CD4-positive, alpha-beta T cell treated with Interleukin-17A for 1 hour (primary cell): ENCODE measurements at regions not wholly inside any gene's neighbourhood (a gene's known extent, or its start where the extent isn't known, plus 50 kb on each side); places are given as distances from the start of the nearest gene placed in this dataset.
"Not testable (repeated sequence)": the region's sequence is repeated elsewhere in the genome, so short reads cannot be mapped to it uniquely, and the experiment has no call there.

Experiments used
- DNase-seq: peaks from one replicate; pipeline ENCODE4 v3.0.0-alpha.2; 2020

DNA sequence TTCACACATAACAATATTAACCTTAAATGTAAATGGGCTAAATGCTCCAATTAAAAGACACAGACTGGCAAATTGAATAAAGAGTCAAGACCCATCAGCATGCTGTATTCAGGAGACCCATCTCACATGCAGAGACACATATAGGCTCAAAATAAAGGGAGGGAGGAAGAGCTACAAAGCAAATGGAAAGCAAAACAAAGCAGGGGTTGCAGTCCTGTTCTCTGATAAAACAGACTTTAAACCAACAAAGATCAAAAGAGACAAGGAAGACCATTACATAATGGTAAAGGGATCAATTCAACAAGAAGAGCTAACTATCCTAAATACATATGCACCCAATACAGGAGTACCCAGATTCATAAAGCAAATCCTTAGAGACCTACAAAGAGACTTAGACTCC is 78.8 kb upstream of the RREB1 start:
- not testable (repeated sequence) for DNase-seq

GRCh38 chr6:7030968-7031367 is 76.8 kb upstream of the RREB1 start:
- not testable (repeated sequence) for DNase-seq

- DNase-seq: no peak
These were observed 74.6 kb upstream of the RREB1 start for GRCh38 chr6:7033202-7033601.

DNA sequence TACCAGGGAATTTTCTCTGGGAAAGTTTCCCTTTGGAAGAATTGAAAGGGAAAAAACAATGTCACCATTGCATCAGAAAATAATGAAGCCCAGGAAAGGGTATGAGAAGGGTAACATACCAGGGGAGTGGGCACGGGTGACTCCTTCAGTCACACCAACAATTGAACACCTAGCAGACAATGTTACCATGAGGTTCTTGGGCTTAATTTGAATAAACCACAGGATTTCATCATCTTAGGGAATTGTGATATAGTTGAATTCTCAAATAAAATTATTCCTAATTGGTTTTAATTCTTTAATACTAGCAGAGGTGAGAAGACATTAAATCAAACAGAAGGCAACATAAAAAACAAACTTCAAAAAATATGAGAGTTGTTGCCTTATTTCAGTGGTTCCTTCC is 73.7 kb upstream of the RREB1 start:
- DNase-seq: no peak

DNA sequence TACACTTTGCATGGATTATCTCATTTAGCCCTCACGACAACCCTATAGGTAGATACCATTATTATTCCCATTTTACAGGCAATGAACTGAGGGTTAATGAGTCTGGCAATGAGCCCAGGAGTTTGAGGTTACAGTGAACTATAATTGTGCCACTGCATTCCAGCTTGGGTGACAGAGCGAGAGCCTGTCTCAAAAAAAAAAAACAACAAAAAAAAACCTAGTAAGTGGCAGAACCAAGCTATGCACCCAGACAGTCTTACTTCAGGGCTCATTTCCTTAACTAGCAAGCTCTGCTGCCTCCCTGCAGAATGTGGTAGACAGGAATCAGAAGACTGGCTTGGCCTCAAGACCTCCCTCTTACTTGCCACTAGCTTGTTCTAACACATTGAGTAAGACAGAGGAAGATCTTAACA is 71.9 kb upstream of the RREB1 start:
- no peak for DNase-seq

- no peak for DNase-seq
These were observed 66.2 kb upstream of the RREB1 start for GRCh38 chr6:7041511-7042026.

GRCh38 chr6:7042056-7042653 is 65.6 kb upstream of the RREB1 start:
- DNase-seq: no peak

DNA sequence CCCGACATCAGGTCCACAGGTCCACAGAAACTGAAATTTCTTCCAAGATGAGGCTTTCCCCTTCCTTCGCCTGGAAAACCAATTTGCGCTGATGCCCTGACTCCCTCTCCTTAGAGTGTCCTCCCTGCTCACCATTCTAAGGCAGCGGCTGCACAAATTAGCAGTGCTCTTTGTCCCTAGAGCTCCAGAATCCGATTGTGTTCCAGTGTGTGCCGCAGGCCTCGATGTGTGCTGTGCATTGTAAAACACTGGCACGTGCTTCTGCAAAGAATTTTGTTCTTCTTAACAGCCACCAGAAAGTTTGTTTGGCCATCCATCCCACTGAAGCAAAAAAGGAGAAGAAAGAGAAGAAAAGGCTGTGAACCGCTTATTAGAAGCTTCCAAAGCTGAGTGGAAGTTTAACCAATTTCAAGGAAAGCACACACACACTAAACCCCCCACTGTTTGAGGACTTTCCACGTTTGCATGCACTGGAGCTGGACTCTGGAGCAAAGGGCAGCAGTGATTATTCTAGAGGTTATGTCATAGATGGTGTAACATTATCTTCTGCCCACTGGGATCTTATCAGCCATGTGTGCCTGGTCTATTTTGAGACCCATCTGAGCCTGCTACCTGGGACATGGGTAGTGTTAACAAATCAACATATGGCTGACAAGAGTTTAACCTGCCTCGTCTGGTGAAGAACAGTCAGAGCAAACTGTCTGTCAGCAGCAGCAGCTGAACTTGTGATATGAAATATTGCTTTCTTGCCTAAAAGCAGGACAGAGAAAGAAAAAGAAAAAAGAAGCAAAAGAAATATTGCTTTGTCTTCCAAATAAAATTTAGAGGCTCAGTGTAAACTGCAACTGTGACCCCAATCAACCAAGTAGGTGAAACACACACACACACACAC is 64.9 kb upstream of the RREB1 start:
- no peak for DNase-seq

DNA sequence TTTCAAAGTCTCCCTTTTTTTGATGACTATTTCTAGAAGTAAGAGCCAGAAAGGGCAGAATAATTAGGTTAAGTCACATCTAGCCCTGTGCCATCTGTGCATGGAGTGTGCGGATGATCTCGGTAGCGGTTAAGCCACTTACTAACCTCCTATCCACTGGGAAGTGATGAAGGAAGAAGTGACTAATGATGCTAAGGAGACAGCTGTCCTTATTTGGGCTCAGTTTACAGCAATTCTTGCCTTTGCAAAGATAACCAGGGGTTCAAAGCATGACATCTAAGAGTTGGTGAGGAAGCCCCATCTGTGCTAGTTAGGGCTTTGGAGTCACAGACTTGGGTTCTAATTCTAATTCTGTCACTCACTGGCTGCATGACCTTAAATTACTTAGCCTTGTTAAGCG is 62.4 kb upstream of the RREB1 start:
- DNase-seq: no peak

DNA sequence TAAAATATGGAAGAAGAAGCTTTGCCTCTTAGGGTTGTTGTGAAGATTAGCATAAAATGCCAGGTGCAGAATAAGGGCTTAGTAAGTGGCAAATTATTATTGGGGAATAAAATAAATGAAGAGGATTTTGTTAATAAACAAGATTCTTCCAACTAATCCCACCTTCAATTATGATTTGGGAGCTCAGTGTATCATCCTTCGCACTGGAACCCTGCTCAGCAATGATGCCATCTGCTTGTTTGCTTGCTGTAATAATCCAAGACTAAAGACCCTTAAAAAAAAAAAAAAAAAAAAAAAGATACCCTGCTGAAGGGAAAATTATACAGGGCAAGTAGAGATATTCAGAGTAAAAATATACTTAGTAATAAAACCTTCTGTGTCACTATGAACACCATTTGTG is 62.0 kb upstream of the RREB1 start:
- DNase-seq: no peak

DNA sequence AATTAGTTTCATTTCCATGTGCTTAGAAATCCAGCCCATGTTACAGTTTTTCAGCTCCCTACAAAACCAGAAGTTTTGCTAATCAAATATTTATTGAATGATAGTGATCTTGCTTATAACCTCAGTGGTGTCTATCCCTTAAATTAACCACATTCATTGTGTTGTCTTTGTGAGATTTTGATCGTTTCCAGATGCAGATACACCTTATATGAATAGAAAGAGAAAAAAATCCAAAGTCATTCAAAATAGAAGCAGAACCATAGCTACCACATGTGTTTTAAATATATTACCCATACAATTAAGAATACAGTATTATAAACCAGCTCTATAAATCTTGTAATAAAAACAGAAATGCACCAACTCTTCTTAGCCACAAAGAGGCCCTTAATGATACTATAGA is 60.6 kb upstream of the RREB1 start:
- DNase-seq: no peak

- no peak for DNase-seq
These were observed 59.8 kb upstream of the RREB1 start for GRCh38 chr6:7047966-7048365.

DNA sequence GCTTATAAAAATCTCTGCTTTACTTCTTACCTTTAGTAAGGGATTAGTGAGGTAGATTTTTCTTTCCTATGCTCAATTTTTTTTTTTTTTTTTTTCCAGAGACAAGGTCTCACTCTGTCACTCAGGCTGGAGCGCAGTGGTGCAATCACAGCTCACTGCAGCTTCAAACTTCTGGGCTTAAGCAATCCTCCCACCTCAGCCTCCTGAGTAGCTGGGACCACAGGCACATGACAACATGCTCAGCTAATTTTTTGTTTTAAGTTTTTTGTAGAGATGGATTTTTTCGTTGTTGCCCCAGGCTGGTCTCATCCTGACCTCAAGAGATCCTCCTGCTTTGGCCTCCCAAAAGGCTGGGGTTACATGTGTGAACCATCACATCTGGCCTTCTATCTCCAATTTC is 58.9 kb upstream of the RREB1 start:
- DNase-seq: no peak

DNA sequence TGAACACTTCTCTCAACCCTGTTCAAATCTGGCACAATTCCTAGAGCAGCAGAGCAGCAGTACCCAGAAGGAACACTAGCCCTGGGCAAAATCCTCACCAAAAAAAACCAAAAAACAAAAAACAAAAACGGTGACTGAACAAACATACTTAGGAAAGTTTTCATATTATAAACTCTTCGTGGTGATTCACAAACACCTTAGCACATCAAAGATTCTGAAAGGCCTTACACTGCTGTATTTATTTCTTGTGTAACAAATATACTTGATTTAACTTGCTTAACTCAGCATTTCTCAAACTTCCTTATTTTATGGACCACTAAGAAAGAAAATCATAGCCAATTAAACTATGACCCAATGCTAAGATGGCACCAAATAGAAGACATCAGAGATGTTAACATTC is 57.8 kb upstream of the RREB1 start:
- DNase-seq: no peak

DNA sequence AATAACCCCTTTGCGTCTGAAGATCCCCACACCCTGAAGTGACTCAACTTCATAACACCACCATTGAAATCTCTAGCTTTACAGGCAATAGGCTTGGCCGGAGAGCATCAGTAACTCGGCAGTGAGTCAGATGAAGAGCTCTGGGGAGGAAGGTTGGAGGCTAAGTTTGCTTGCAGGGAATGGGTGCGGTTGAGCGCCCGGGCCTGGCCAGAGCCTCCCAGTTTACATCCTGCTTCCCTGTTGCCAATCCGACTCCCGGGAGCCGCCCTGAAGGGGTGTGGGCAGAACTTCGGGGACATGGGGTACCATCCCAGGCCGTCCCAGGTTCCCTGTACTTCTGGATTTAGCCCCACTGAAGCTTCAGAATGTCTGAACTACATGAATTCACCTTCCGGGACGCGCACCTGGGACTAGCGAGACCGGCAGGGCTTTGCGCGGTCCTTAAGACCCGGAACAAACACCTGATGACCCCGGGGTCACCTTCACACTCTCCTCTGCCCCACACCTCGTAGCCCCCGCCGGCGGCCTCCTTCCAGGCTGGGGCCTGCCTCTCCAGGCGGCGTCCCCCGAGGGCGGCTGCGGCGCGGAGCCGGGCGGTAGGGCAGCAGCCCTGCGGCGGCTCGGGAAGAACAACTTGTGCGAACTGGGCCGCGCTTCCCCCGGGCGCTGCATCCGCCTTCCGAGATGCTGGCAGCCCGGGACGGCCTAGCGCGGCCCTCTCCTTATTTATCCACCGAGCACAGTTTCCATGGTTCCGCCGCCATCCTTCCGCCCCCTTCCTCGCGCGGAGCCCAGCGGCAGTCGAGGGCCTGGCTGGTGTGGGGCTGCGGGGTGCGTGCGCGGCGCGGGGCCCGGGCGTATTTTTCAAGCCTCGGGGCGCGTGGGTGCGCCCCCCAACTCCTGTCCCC is 56.6 kb upstream of the RREB1 start:
- peak; percentile 29 for DNase-seq

DNA sequence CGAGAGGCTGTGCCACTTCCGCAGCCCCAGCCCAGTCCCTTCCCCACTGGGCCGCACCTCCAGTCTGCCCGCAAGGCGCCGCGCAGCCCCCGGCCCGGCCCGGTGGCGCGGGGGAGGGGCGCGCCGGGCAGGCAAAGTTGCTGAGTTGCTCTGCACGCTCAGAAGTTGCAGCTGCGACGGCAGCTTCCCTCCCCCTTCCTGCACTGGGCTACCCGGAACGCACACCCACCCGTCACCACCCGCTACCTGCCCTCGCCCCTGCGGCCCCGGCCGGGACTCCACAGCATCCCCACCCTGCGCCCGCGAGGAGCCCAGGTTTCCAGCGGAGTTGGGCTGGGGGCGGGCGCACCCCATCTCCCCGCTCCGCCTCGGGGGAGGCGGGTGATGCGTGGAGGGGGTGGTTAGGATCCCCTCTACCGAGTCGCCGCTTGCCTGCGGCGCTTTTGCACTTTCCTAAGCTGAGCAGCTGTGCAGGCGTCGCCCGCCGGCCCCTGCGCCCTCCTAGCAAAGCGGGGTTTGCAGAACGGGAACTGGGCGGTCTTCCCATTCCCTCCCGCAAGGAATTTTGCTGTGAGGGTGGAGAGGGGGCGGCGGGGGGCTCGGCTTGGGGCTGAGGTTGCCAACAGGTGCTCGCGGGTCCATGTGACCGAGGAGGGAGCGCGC is 55.9 kb upstream of the RREB1 start:
- peak; percentile 50 for DNase-seq

- DNase-seq: peak; percentile 13
These were observed 55.2 kb upstream of the RREB1 start for GRCh38 chr6:7052443-7053011.

DNA sequence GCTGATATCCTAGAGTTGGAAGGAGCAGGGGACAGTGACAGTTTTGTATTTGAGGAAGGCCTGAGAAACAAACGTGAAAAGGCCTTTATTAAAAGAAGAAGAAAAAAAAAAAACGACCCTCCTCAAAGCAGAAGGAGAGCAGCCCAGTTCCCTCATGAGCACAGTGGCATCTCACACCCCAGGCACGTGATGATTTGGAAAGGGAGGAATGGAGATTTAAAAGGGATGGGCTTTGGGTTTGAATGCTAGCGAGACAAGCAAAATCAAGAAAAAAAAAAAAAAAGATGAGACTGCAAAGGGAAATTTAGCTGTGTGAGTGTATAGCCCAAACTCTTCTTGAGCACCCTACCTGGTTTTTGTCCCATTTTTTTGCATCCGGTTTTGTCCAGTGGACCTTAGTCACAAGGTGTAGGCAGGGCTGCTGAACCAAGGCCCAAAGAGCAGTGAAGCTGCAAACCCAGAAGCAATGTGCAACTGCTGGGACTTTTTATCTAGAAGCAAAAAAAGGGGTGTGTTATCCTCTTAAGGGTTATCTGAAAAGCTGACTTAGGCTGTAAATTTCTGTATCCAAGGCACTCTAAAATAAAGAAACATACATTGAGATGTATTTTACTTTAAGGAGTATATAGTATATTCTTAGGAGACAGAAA is 54.5 kb upstream of the RREB1 start:
- no peak for DNase-seq
